HG03432 (cell line): ENCODE measurements at regions not wholly inside any gene's neighbourhood (a gene's known extent, or its start where the extent isn't known, plus 50 kb on each side); places are given as distances from the start of the nearest gene placed in this dataset.

ENCODE experiments used
- ATAC-seq: cut with Tn5 transposase; IDR thresholded peaks from one replicate; pipeline ENCODE4 v1.9.1; 2021; ENCODE audit warnings: mild to moderate bottlenecking, moderate library complexity; ENCODE audit not compliant: unreplicated experiment

DNA sequence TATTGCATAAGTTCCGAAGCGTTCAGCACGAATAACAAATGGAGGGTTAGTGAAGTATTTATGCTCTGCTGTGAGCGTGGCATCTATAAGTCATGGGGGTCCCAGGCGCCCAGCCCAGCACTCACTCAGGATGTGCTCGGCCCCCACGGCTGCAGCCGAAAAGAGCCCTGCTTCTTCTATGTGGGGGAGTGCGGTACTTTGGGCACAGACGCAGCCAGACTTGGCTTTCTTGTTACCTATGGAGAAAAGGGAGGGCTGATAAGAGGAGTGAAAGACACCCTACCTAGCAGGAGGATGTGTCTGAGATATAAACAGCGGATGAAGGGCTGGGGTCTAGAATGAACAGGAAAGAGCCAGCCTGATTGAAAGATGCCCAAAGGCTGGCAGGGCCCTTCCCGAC lies 51.4 kb downstream of the MRPL36 start:
- ATAC-seq = no peak

DNA sequence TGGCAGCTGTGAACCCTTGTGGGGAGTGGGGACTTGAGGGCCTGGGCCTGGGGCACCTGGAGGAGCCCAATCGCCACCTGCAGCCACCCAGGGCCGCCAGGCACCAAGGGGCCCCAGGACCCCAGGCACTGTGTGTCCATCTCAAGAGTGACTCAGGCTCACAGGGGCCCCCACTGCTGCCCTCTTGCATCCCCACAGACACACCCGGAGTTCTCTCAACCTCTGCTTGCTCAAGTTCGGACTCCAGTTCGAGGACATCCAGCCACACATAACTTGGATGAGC lies 51.9 kb downstream of the MRPL36 start:
- no peak for ATAC-seq

DNA sequence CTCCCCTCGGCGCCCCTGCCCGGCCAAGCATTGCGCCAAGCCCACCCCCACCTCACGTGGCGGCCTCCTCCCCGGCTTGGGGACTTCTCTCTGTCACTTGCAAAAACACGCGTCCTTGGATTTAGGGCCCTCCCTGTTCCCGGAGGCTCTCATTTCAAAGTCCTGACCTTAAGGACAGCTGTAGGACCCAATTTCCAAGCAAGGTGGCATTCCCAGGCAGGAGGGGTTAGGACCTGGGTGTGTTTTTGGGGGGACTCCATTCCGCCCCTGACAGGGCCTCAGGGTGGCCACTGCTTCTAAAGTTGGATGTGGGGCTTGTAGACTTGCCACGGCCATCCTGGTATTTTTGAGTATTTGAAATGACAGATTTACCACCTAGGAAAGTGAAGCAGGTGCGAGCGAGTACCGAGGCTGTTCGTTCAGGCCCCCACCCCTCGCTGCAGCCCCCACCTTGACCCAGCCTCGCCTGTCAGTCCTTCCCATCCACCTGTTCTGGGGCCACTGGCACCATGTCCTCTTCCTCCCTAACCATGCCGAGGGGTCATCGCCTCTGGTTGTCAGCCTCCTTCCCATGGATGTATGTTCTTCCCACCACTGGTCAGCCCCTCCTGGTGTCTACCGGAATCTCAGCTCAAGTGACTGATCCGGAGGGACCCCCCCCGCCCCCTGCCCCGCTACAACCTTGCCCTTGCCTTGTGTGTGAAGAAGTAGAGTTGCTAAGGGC lies 52.4 kb downstream of the MRPL36 start:
- no peak for ATAC-seq

DNA sequence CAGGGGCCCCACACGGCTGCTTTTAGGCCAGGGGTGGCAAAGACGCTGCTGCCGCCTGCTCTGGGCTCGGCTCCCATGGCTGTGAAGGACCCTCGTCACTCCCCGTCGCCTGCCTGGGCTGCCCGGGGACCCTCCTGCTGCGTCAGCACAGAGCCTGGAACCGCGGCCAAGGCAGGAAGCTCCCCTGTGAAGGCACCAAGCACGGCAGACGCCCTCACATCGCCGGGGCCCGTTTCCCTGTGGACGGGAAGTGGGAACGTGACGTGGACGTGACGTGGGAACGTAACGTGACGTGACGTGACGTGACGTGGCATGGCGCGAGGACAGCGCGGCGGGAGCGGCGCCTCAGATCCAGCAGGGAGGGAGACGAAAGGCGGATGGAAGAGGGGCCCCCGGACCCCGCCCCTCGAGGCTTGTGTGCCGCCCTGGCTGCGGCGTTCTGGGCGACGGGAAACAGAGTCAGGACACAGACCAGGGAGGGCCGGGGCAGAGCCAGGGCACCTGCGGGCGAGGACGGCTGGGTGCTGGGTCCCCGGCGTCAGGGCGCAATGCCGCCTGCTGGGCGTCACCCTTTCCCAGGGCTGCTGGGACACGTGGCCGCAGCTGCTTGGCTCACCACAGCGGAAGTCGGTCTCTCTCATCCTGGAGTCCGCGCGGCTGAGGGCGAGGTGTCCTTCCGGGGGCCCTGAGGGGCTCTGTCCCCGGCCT lies 53.1 kb downstream of the MRPL36 start:
- ATAC-seq = no peak

DNA sequence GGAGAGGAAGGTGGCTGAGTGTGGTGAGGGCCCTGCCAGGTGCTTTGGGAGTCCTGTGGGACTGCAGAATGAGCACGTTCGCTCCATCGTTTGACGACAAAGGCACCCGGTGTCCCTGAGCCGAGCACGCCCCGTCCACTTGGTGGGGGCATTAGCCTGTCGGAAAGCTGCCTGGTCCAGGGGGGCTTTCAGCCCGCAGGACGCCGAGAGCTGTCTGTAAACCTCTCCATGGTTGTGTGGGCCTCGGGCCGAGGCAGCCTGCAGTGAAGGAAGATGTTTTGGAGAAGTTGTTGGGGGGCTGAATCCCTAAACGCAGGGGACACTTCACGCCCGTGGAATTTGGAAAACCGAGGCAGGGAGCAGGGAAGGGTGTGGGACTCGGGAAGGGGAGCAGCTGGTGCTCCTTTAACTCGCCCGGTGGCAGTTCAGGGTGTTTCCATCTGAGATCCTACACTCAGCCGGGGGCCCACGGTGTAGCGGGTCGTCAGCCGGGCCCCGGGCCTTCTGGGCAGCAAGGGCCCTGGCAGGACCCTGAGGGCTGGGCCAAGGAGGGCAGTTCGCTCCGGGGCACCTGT lies 53.8 kb downstream of the MRPL36 start:
- no peak for ATAC-seq

DNA sequence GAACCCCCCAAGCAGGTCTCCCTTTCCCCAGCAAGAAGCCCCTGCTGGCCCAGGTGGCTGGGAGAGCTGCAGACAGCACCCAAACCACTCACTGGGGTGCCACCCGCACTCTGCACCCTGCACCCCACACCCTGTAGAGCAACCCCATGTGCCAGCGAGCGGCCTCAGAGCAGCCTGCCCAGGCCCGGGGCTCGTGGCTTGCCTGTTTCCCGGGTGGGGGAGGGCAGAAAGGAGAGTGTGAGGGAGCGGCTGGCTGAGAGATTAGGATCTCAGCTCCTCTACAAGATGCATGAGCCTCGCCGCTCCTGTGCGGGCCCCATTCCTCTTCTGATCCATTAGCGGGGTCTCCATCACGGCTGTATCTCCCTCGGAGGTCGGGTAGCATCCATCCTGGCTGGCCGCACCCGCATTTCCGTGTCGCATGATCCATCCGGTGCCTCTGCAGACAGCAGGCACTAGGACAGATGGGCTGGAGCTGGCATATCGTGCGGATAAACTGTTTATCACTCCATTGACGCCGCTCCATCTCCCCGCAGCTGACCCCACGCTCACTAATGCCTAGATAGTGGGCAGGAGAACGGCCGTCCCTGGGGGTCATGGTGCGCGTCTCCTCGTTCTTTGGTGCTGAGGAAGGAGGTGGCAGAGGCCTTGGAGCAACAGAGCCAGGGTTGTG lies 54.4 kb downstream of the MRPL36 start:
- no peak for ATAC-seq

DNA sequence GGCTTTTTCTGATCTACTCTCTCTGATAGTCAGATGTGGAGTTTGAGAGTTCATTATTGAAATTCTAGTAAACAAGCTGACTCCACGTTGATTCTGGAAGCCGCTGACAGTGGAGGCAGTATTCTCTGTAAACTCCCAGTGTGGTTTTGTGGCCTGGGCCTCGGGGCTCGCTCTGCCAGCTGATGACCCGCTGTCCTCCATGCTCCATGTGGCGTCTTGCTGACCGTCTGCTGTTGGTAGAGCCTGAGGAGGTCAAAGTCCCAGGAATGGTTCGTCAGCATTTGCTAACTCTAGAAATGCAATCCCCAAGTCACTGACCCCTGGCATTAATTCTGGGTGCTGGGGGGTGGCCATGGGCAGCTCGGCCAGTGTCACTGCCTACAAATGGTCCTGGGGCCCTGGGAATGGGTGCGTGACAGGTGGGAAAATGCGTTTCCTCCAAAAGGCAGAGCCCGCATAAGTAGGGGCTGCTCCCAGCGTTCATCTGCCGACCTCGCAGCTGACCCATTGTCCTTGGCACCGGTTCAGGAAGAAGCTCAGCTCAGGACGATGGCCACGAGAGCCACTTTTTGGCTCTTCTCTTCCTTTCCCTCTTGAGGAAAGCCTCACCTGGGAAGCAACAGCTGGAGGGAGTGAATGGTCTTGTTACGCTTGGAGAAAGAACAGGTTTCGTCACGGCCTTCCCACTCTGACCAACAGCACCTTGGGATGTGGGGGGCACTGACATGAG lies 55.1 kb downstream of the MRPL36 start:
- ATAC-seq = no peak

DNA sequence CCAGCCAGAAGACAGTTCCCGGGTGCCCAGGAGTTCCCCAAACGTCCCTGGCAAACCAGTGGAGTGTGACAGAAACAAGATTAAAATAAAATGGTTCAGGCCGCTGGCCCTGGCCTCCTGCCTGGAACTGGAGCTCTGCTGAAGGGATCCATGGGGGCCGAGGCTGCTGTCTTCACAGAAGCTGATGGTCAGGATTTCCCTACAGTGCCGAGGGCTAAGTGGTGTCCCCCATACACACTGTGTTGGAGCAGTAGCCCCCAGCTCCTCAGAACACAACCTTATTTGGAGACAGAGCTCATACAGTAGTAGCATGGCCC lies 55.9 kb downstream of the MRPL36 start:
- ATAC-seq = no peak

DNA sequence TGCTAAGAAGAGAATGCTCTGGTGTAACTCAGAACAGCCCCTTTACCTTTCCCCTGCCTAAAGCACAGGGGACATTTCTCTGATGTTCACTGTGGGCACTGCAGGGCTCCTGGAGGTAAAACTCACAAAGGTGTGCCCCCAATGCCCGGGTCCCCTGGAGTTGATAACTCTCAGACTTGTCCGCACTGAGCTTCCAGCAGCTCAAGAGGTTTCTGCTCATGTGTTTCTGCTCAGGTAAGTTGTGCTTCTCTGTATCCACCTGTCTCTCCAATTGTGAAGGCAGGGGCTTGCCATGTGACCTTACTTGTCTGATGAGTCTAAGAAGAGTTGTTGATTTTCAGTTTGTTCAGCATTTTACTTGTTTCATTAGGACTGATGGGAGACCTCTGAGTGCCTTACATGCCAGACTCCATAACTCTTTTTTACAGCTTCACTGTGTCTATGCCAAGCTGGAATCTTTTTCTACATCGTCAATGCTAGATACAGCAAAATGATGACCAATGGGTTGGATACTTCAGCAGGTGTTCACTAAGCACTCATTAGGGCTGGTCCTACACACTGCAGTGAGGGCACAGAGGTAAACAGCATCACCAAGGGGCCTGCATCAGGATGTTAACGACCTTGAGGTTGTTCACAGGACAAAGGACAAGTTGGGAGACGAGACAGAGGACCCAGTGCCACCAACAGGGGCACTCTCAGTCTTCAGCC lies 56.4 kb downstream of the MRPL36 start:
- no peak for ATAC-seq

DNA sequence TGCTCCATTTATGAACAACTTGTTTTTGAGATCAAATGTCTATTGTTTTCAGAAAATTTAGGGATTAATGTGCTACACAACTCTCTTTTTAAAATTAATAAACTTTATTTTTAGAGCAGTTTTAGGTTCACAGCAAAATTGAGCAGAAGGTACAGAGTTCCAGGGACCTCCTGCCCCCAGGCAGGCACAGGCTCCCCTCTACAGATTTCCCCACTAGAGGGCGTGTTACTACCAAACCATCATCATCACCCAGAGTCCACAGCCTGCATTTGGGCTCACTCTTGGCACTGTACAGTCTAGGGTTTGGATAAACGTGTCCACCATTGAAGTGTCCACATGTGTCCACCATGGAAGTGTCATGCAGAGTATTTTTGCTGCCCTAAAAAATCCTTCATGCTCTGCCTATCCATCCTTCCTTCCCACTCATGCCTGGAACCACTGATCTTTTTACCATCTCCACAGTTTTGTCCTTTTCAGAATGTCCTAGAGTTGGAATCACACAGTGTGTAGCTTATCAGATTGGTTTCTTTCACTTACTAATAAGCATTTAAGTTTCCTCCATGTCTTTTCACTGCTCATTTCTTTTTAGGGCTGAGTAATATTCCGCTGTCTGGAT lies 61.7 kb downstream of the MRPL36 start:
- ATAC-seq = peak; percentile 86

DNA sequence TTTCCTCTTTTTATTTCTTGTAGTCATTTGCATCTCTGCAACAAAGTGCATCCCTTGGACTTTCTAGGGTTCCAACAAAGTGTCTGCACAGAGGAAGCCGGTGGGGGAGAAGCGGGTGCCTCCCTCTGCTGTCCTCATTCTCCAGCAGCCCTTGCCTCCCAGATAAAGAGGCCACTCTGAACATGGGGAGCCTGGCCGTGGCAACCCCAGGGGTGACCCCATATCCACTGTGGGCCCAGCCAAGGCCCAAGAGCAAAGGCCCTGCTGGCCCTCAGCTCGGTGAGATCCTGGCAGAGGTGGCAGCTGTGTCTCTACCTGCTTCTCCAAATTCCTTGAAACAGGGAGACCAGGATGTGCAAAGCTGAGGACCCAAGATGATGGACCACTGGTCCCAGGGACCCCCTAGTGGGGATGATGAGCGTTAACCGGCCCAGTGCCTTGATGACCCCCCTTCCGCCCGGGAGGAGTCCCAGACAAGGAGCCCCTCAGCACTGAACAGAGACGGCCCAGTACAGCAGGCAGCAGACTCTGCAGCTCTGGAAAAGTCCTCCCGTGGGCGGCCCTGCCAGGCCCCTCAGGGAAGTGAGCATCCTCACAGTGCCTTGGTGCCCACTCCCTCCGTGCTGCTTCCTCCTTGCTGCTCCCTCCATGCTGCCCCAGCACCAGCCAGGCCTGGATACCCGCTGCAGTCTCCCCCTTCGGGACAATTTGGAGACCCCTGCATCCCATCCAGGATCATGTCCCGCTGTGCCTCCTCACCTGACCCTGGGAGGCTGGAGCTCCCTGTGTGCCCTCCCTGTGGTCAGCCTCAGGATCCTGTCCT lies 62.5 kb downstream of the MRPL36 start:
- no peak for ATAC-seq

DNA sequence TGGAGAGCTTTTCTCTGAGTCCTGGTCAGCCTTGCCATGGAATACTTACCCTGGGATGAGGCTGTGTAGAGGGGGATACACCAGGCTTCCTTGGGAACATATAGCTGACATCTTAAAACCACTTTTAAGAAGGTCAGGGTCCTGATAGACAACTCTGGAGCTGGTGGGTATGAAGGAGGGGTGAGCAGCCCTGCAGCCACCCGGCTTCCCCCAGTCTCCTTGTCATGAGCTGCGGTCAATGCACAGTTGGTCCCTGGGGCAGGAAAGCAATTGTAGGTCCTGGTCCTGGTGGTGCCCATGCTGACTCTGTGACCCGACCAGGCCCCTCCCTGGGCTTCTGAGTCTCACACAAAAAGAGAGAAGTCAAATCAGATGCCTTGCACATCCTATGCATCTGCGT lies 63.6 kb downstream of the MRPL36 start:
- no peak for ATAC-seq

DNA sequence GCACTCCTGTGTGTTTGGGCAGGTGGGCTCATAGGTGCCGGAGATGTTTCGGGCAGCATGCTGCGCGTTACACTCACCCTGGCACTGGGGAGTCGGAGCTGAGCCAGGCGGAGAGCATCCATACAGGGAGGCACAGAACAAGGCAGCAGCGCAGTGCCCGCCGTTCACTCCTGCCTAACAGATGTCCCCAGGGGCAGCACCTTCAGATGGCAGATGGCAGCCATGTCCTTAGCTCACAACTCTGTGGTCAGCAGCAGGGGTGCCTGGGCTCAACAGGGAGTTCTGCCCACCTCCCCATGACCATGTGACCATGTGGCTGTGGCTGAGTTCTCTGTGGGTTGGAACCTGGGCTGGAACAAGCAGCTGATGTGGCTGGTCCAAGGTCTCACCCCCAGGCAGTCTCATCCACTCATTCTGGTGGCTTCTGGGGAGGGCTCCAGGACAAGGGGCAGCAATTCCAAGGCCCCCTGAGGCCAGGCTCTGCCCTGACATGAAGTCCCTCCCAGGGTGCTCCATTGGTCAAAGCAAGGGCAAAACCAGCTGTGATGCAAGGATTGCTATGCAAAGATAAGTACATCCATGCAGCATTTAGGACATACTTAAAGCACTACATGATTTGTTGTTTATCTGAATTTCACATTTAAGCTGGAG lies 64.2 kb downstream of the MRPL36 start:
- ATAC-seq = no peak

DNA sequence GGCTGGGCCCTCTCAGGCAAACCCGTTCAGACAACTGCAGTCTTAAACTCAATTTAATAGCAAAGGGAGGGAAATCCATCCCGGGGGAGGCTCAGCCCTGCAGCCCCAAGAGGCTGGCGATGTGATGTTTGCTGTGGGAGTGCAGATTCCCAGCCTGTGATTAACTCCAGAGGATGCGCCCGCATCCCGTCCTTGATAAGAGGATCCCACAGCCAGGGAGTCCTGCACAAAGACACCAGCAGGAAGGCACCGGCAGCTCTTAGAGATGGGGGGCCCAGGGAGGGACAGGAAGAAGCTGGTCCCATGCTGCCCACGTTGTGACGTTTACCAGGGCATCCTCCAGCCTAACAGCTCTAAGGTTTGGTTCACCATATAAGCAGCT lies 64.7 kb downstream of the MRPL36 start:
- ATAC-seq = no peak

DNA sequence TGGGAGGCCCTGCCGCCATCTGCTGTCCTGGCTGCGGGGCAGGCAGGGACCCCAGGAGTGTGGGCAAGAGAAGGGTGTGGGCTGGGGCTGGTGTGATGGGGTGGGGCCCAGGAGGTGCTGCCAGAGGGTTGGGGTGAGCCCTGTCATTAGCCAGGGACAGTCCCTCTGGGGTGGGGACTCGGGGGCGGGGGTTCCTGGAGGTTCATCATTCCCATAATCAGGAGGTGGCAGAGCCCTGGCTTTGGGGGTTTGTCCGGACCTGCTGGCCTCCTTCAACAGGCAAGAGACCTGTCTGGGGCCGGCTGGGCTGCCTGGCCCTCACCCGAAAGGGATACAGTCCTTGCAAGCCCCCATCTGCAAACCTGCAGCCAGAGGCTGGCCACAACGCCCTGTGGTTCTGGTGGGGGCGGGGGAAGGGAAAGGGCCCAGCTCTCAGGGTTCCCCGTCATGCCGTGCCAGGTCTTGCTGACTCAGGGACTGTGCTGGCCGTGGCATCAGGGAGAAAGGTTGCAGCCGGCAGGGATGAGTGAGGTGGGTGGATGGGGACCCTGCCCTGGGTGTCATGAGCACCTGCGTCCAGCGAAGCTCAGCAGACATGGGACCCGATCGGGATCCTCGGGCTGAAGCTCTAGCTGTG lies 65.2 kb downstream of the MRPL36 start:
- ATAC-seq = no peak

DNA sequence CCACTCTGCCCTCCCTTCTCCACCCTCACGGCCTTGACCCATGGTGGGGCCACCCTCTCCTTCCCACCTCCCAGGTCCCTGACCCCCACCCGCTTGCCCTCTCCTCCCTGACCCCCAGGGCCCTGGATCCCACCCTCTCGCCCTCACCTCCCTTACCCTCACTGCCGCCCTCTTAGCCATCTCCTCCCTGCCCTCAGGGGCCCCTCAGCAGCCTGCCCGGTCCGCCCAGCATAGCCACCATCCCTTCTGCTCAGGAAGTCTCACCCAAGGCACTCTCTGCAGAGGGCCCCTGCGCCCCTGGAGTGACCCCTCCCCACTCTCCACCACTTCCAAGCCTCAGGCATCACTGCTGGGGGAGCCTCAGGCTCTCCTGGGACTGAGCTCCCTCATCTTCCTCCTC lies 66.3 kb downstream of the MRPL36 start:
- no peak for ATAC-seq

DNA sequence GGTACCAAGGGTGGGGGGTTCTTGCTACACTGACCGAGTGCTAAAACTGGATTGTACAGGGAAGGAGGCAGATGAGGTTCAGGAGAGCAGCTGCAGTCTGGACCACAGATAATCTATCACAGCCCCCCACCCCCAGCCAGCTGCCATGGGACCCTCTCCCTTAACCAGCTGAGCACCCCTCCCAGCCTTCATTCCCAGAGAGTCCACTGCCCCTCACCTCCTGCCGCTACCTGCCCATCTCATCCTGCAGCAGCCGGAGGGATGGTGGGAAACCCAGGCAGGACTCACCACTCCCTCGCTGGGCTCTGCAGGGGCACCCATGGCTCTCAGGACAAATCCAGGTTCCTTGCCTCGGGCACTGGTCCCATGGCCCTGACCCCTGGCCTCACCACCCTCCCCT lies 66.7 kb downstream of the MRPL36 start:
- ATAC-seq = no peak

DNA sequence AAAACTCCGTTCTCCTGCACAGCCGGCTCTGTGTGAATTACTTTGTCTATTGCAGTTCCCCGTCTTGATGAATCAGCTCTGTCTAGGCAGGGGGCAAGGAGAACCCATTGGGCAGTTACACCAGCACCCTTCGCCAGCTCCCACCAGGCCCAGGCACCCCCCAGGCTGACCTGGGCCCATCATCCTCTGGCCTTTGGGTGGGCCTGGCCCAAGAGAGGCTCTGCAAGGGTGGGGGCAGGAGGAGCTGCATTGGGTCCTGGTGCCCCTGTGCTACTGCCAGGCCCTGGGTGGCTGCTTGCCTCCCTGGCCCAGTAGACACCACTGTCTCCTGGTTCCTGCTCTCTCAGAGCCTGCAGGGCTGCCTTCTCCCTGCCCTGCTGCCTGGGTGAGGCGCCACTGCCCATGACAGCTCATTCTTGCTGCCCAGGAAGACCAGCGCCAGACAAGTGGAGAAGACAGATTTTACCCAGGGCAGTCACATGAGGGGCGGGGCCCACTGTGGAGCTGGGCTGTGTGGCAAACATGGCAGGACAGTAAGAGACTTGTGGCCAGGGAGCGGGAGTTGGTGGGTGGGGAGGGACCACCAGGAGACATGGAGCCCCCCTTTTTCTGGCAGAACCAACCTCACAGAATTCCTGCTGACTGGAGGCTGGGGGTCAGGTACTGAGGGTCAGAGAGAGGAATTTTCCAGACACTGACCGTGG lies 67.2 kb downstream of the MRPL36 start:
- no peak for ATAC-seq
